ENCODE measurements at regions not wholly inside any gene's neighbourhood (a gene's known extent, or its start where the extent isn't known, plus 50 kb on each side); places are given as distances from the start of the nearest gene placed in this dataset.

- TF ChIP-seq EZH2 (IDR thresholded peaks at IDR 0.05; ENCODE audit: borderline replicate concordance, low read length): no peak
- no peak for TF ChIP-seq CTCF (conservative IDR thresholded peaks at IDR 0.05 in 1 of 2, IDR thresholded peaks at IDR 0.05 in 1 of 2; ENCODE audit: extremely low read depth in 1 of 2, insufficient read depth in 1 of 2, low read depth in 1 of 2, low read length in 2 of 2)
Measured at GRCh38 chr2:18491577-18491976, 68.9 kb downstream of the RDH14 start.
